SK-N-SH (cell line): ENCODE measurements at regions not wholly inside any gene's neighbourhood (a gene's known extent, or its start where the extent isn't known, plus 50 kb on each side); places are given as distances from the start of the nearest gene placed in this dataset.

Experiments
- CTCF ChIA-PET: fragments of 300-600, 350-600 bp; formaldehyde crosslinking; extraction: SDS; loops from one replicate; lab custom pipeline; 2021; lab: Yijun Ruan, JAX
- POLR2A ChIA-PET: fragments of 350-600 bp; sonication (Branson Sonifier 250); formaldehyde crosslinking; extraction: SDS; loops from one replicate; lab custom pipeline; 2020; ENCODE audit warnings: antibody characterized with exemption, inconsistent platforms; lab: Yijun Ruan, JAX
- DNase-seq: peaks from one replicate; pipeline ENCODE4 v3.0.0; 2012
- H2AFZ ChIP-seq: fragments of 200-600 bp; sonication (generic); 2 replicates; pipeline ENCODE4 v1.8.1; 2016; ENCODE audit warnings: antibody characterized with exemption, mild to moderate bottlenecking, low read depth
- H3F3A ChIP-seq: fragments of 200-600 bp; sonication (generic); replicated peaks from 2 replicates; pipeline ENCODE3; 2016; ENCODE audit warnings: antibody characterized with exemption, mild to moderate bottlenecking; ENCODE audit not compliant: insufficient read depth
- H3K27ac ChIP-seq, 2 experiments: fragments of 200-500 bp in 1 of 2; fragments of 200-600 bp in 1 of 2; sonication (Bioruptor generic) in 1 of 2; sonication (generic), shearing (Covaris generic) in 1 of 2; 2 replicates each; pipeline versions ENCODE4 v1.5.1 to v1.6.1; 2014 to 2016; ENCODE audit warnings: low read depth in 2 of 2, inconsistent platforms in 1 of 2, low read length in 1 of 2, mild to moderate bottlenecking in 1 of 2, mixed read lengths in 1 of 2
- H3K27me3 ChIP-seq: fragments of 200-600 bp; sonication (generic), shearing (Covaris generic); 2 replicates; pipeline ENCODE4 v1.6.1; 2016; ENCODE audit warnings: mixed run types; ENCODE audit not compliant: insufficient read depth
- H3K36me3 ChIP-seq, 2 experiments: fragments of 200-500 bp in 1 of 2; fragments of 200-600 bp in 1 of 2; sonication (Bioruptor generic) in 1 of 2; sonication (generic) in 1 of 2; replicated peaks in 1 of 2; 2 replicates each; pipeline versions ENCODE3 to v1.5.1; 2014 to 2016; ENCODE audit warnings: low read length in 1 of 2, mild to moderate bottlenecking in 1 of 2; ENCODE audit not compliant: insufficient read depth in 2 of 2, control insufficient read depth in 1 of 2
- H3K4me1 ChIP-seq, 2 experiments: fragments of 200-500 bp in 1 of 2; fragments of 200-600 bp in 1 of 2; sonication (Bioruptor generic) in 1 of 2; sonication (generic), shearing (Covaris generic) in 1 of 2; 2 replicates each; pipeline versions ENCODE4 v1.5.1 to v1.6.1; 2014 to 2016; ENCODE audit warnings: low read depth in 1 of 2, low read length in 1 of 2, mixed run types in 1 of 2; ENCODE audit not compliant: insufficient read depth in 2 of 2, control insufficient read depth in 1 of 2
- H3K4me2 ChIP-seq: fragments of 200-600 bp; sonication (generic), shearing (Covaris generic); 2 replicates; pipeline ENCODE4 v1.6.1; 2017; ENCODE audit warnings: mixed run types
- H3K4me3 ChIP-seq, 2 experiments: fragments of 200-500 bp in 1 of 2; fragments of 200-600 bp in 1 of 2; sonication (Bioruptor generic) in 1 of 2; sonication (generic), shearing (Covaris generic) in 1 of 2; 2 replicates each; pipeline versions ENCODE4 v1.5.1 to v1.8.1; 2014 to 2016; ENCODE audit warnings: low read depth in 2 of 2, inconsistent platforms in 1 of 2, low read length in 1 of 2, mild to moderate bottlenecking in 1 of 2, mixed read lengths in 1 of 2, moderate library complexity in 1 of 2
- H3K79me2 ChIP-seq: fragments of 200-600 bp; sonication (generic); 2 replicates; pipeline ENCODE4 v1.8.1; 2017; ENCODE audit warnings: mild to moderate bottlenecking; ENCODE audit not compliant: insufficient read depth
- H3K9ac ChIP-seq: fragments of 200-600 bp; sonication (generic); 2 replicates; pipeline ENCODE4 v1.6.1; 2017; ENCODE audit warnings: mixed run types
- H3K9me2 ChIP-seq: fragments of 200-600 bp; sonication (generic); 2 replicates; pipeline ENCODE4 v1.6.1; 2017; ENCODE audit warnings: mixed run types
- H3K9me3 ChIP-seq: fragments of 200-600 bp; sonication (generic); 2 replicates; pipeline ENCODE4 v1.6.1; 2017; ENCODE audit warnings: mixed run types, mild to moderate bottlenecking, moderate library complexity
- H4K20me1 ChIP-seq: fragments of 200-600 bp; sonication (generic); 2 replicates; pipeline ENCODE4 v1.6.1; 2017; ENCODE audit warnings: mild to moderate bottlenecking, mixed run types; ENCODE audit not compliant: insufficient read depth
- CHD2 ChIP-seq: fragments of 150-350 bp; IDR thresholded peaks from 2 replicates; pipeline ENCODE4 v1.6.1; 2018; ENCODE audit warnings: low read length; ENCODE audit not compliant: partially characterized antibody
- CTCF ChIP-seq: fragments of 200-600 bp; sonication (generic); IDR thresholded peaks from 2 replicates; pipeline ENCODE4 v1.6.1; 2017; ENCODE audit warnings: antibody characterized with exemption, mild to moderate bottlenecking, moderate library complexity
- FOSL2 ChIP-seq: IDR thresholded peaks from 2 replicates; pipeline ENCODE4 v1.4.0; 2012; ENCODE audit warnings: low read depth, mild to moderate bottlenecking, moderate library complexity, borderline replicate concordance
- FOXJ3 ChIP-seq: sonication (generic); formaldehyde crosslinking; IDR thresholded peaks from 2 replicates; pipeline ENCODE4 v1.5.1; 2020; ENCODE audit warnings: mild to moderate bottlenecking, missing genetic modification reagents
- FOXM1 ChIP-seq: IDR thresholded peaks from 2 replicates; pipeline ENCODE4 v1.4.0; 2012; ENCODE audit warnings: low read depth, mild to moderate bottlenecking
- GATA2 ChIP-seq: sonication (generic); formaldehyde crosslinking; IDR thresholded peaks from 2 replicates; pipeline ENCODE4 v1.5.0; 2020; ENCODE audit warnings: mild to moderate bottlenecking, missing genetic modification reagents
- IRF3 ChIP-seq: fragments of 150-350 bp; IDR thresholded peaks from 2 replicates; pipeline ENCODE4 v1.6.1; 2016; ENCODE audit warnings: mild to moderate bottlenecking, low read depth, low read length
- JUND ChIP-seq: IDR thresholded peaks from 2 replicates; pipeline ENCODE4 v1.4.0; 2012
- MXI1 ChIP-seq: IDR thresholded peaks from 2 replicates; pipeline ENCODE4 v1.6.1; 2012; ENCODE audit warnings: mild to moderate bottlenecking, low read depth, low read length, improper control_type of control experiment
- NFIC ChIP-seq: IDR thresholded peaks from 2 replicates; pipeline ENCODE4 v1.4.0; 2012; ENCODE audit warnings: borderline replicate concordance
- NRF1 ChIP-seq: IDR thresholded peaks from 2 replicates; pipeline ENCODE4 v1.6.1; 2012; ENCODE audit warnings: low read depth, mild to moderate bottlenecking, low read length
- YY1 ChIP-seq: IDR thresholded peaks from 2 replicates; pipeline ENCODE4 v1.4.0; 2012; ENCODE audit warnings: low read depth, mild to moderate bottlenecking
- ZBTB33 ChIP-seq: IDR thresholded peaks from 2 replicates; pipeline ENCODE4 v1.4.0; 2012; ENCODE audit warnings: low read depth, borderline replicate concordance
- WGBS: methylation state at CpG from one replicate; pipeline ENCODE4 v1.1.6; 2017; ENCODE audit warnings: low lambda C conversion rate; 5-methylcytosine and 5-hydroxymethylcytosine counted together

- under 1% methylated on average over 4 of the region's 4 CpGs for WGBS
- H3K4me1 ChIP-seq: no peaks in the 10 kb centered on the region
- no peak overlapping the region for H3K4me3 ChIP-seq
- no peaks in the 10 kb centered on the region for H3K9me2 ChIP-seq
- POLR2A ChIA-PET: no interaction called here
- H3K9me3 ChIP-seq: no peaks in the 10 kb centered on the region
- H3K9ac ChIP-seq: no peak overlapping the region
- H4K20me1 ChIP-seq: no peaks in the 10 kb centered on the region
- no peak overlapping the region for H3K4me2 ChIP-seq
- no peaks in the 10 kb centered on the region for H3F3A ChIP-seq
- H3K27me3 ChIP-seq: no peaks in the 10 kb centered on the region
- DNase-seq: no peak
- no peak overlapping the region for H3K27ac ChIP-seq
- CTCF ChIA-PET: no interaction called here
- no peaks in the 10 kb centered on the region for H3K79me2 ChIP-seq
- H2AFZ ChIP-seq: no peak overlapping the region
- TF ChIP-seq IRF3 (no peak), FOXJ3 (CRISPR knock-in tag) (no peak)
- H3K36me3 ChIP-seq: no peaks in the 10 kb centered on the region
These were observed 1938.9 kb upstream of the TENM3 start for GRCh38 chr4:180304321-180304720.

- Histone ChIP-seq H3K79me2 (no peaks in the 10 kb centered on the region), H3K27ac (no peak overlapping the region), H3K4me3 (no peak overlapping the region), H3K4me2 (no peak overlapping the region), H3F3A (no peaks in the 10 kb centered on the region), H3K9me2 (no peaks in the 10 kb centered on the region), H3K9me3 (no peaks in the 10 kb centered on the region), H3K9ac (no peak overlapping the region), H3K27me3 (no peaks in the 10 kb centered on the region), H3K36me3 (no peaks in the 10 kb centered on the region), H2AFZ (no peak overlapping the region), H4K20me1 (no peaks in the 10 kb centered on the region), H3K4me1 (no peaks in the 10 kb centered on the region)
- WGBS: 38% methylated on average over 3 of the region's 3 CpGs
- CTCF ChIA-PET: no interaction called here
- TF ChIP-seq GATA2 (CRISPR knock-in tag) (no peak), FOSL2 (no peak), IRF3 (no peak)
- POLR2A ChIA-PET: no interaction called here
- DNase-seq: no peak
These were observed 1932.6 kb upstream of the TENM3 start for GRCh38 chr4:180310616-180311015.

GRCh38 chr4:180314972-180315371 lies 1928.2 kb upstream of the TENM3 start:
- Histone ChIP-seq H3K36me3 (no peaks in the 10 kb centered on the region), H3K27ac (no peak overlapping the region), H3K27me3 (peaks cover 6% of the 10 kb centered on the region; the same call in 1 of the 2 replicates), H3K9ac (no peak overlapping the region), H2AFZ (no peak overlapping the region), H3K4me2 (no peak overlapping the region), H4K20me1 (no peaks in the 10 kb centered on the region), H3K4me3 (no peak overlapping the region), H3K4me1 (no peaks in the 10 kb centered on the region), H3K79me2 (no peaks in the 10 kb centered on the region), H3K9me3 (no peaks in the 10 kb centered on the region), H3F3A (no peaks in the 10 kb centered on the region), H3K9me2 (no peaks in the 10 kb centered on the region)
- POLR2A ChIA-PET: no interaction called here
- no peak for DNase-seq
- no peak for TF ChIP-seq ZBTB33
- TF ChIP-seq CTCF: no peak
- no peak for TF ChIP-seq FOXM1
- TF ChIP-seq CHD2: no peak
- no peak for TF ChIP-seq NRF1
- TF ChIP-seq NFIC: no peak
- TF ChIP-seq MXI1: no peak
- no peak for TF ChIP-seq YY1
- TF ChIP-seq GATA2 (CRISPR knock-in tag): no peak
- no peak for TF ChIP-seq JUND
- 3% methylated on average over 5 of the region's 5 CpGs for WGBS
- CTCF ChIA-PET: no interaction called here
